HepG2 (cell line): ENCODE measurements at regions not wholly inside any gene's neighbourhood (a gene's known extent, or its start where the extent isn't known, plus 50 kb on each side); places are given as distances from the start of the nearest gene placed in this dataset.

Experiments used
- ATAC-seq: fragments of 200-7000 bp; cut with Tn5 transposase; 3 replicates; pipeline ENCODE4 v1.9.1; 2020; ENCODE audit warnings: mild to moderate bottlenecking, moderate library complexity
- BruUV-seq: library from RNA; stranded (reverse); fragments of 400-500 nt; replicated peaks from 2 replicates; lab custom pipeline; 2021; lab: Mats Ljungman, UMichigan
- CTCF ChIA-PET: fragments of 300-600 bp; formaldehyde crosslinking; extraction: SDS; loops from one replicate; lab custom pipeline; 2021; ENCODE audit warnings: low total read pairs, inconsistent platforms, low intra/inter-chr PET ratio; lab: Yijun Ruan, JAX
- POLR2A ChIA-PET: fragments of 350-600 bp; sonication (Branson Sonifier 250); formaldehyde crosslinking; loops from one replicate; lab custom pipeline; 2020; ENCODE audit warnings: antibody characterized with exemption, inconsistent platforms; lab: Yijun Ruan, JAX
- DNase-seq: peaks from one replicate; pipeline ENCODE4 v3.0.0-alpha.2; 2015; ENCODE audit warnings: low spot score
- FAIRE-seq: peaks from 3 replicates; lab custom pipeline; 2011; peaks lifted over from hg19 to GRCh38; lab: Jason Lieb, UNC
- H2AFZ ChIP-seq: one replicate; pipeline ENCODE4 v1.6.1; 2011; ENCODE audit warnings: low read length, inconsistent platforms
- H3K27ac ChIP-seq: fragments of 300-600 bp; 3 replicates; pipeline ENCODE4 v1.8.0; 2011; ENCODE audit warnings: mixed run types, mild to moderate bottlenecking, mixed read lengths, low read length, inconsistent platforms; ENCODE audit not compliant: insufficient read depth; ENCODE audit errors: extremely low read length
- H3K27me3 ChIP-seq, 2 experiments: fragments of 200-600 bp in 1 of 2; 2 replicates in 1 of 2; 3 replicates in 1 of 2; pipeline versions ENCODE4 v1.6.0 to v1.8.0; 2011; ENCODE audit warnings: low read length in 2 of 2, mild to moderate bottlenecking in 2 of 2, moderate library complexity in 2 of 2, inconsistent platforms in 1 of 2; ENCODE audit not compliant: insufficient read depth in 2 of 2, control insufficient read depth in 1 of 2
- H3K36me3 ChIP-seq, 2 experiments: fragments of 200-600 bp in 1 of 2; replicated peaks in 1 of 2; 2 replicates in 1 of 2; 3 replicates in 1 of 2; pipeline versions ENCODE4 v1.5.1 to v1.8.0; 2011; ENCODE audit warnings: low read length in 2 of 2, inconsistent platforms in 1 of 2; ENCODE audit not compliant: insufficient read depth in 2 of 2, control insufficient read depth in 1 of 2
- H3K4me1 ChIP-seq: 2 replicates; pipeline ENCODE4 v1.5.1; 2012; ENCODE audit warnings: low read length, inconsistent platforms; ENCODE audit not compliant: insufficient read depth
- H3K4me2 ChIP-seq: 2 replicates; pipeline ENCODE4 v1.6.0; 2011; ENCODE audit warnings: low read depth, low read length, inconsistent platforms
- H3K4me3 ChIP-seq, 3 experiments: fragments of 200-600 bp in 1 of 3; sonication (generic), shearing (Covaris generic) in 1 of 3; replicated peaks in 1 of 3; 2 replicates each; pipeline ENCODE4 v1.5.1; 2011 to 2016; ENCODE audit warnings: low read length in 3 of 3, inconsistent platforms in 2 of 3, low read depth in 2 of 3, mild to moderate bottlenecking in 2 of 3, control low read depth in 1 of 3, mixed read lengths in 1 of 3; ENCODE audit not compliant: insufficient read depth in 1 of 3
- H3K79me2 ChIP-seq: one replicate; pipeline ENCODE4 v1.6.1; 2011; ENCODE audit warnings: low read length, inconsistent platforms; ENCODE audit not compliant: insufficient read depth
- H3K9ac ChIP-seq: 2 replicates; pipeline ENCODE4 v1.6.0; 2011; ENCODE audit warnings: mild to moderate bottlenecking, low read depth, low read length, inconsistent platforms; ENCODE audit not compliant: insufficient read depth
- H3K9me3 ChIP-seq: 2 replicates; pipeline ENCODE4 v1.5.1; 2012; ENCODE audit warnings: mild to moderate bottlenecking, low read length
- H4K20me1 ChIP-seq: 2 replicates; pipeline ENCODE4 v1.6.0; 2011; ENCODE audit warnings: inconsistent platforms, mild to moderate bottlenecking, low read length, moderate library complexity; ENCODE audit not compliant: insufficient read depth
- FOXJ3 ChIP-seq: sonication (generic); formaldehyde crosslinking; IDR thresholded peaks from 2 replicates; pipeline ENCODE4 v1.4.0; 2020; ENCODE audit warnings: missing genetic modification reagents, mild to moderate bottlenecking, borderline replicate concordance
- GTF3A ChIP-seq: sonication (generic); formaldehyde crosslinking; conservative IDR thresholded peaks from 2 replicates; pipeline ENCODE4 v1.4.0; 2020; ENCODE audit warnings: mild to moderate bottlenecking, missing genetic modification reagents
- IKZF4 ChIP-seq: sonication (generic); formaldehyde crosslinking; IDR thresholded peaks from 2 replicates; pipeline ENCODE4 v1.5.1; 2020; ENCODE audit warnings: borderline replicate concordance, mild to moderate bottlenecking, low read depth, missing genetic modification reagents; ENCODE audit errors: not compliant biosample characterization
- MAFF ChIP-seq: IDR thresholded peaks from 2 replicates; pipeline ENCODE4 v1.6.1; 2011; ENCODE audit warnings: low read depth, low read length, improper control_type of control experiment
- MYC ChIP-seq: sonication (generic); formaldehyde crosslinking; IDR thresholded peaks from 2 replicates; pipeline ENCODE4 v1.9.0; 2021; ENCODE audit warnings: missing genetic modification reagents, borderline replicate concordance
- SALL1 ChIP-seq: sonication (generic); formaldehyde crosslinking; IDR thresholded peaks from 2 replicates; pipeline ENCODE4 v1.8.0; 2022; ENCODE audit warnings: mild to moderate bottlenecking, missing genetic modification reagents
- SOX6 ChIP-seq, 2 experiments: fragments of 450-650 bp in 1 of 2; sonication (generic) in 1 of 2; formaldehyde crosslinking in 1 of 2; IDR thresholded peaks; 2 replicates each; pipeline versions ENCODE4 v1.4.0 to v1.6.1; 2017 to 2020; ENCODE audit warnings: antibody characterized with exemption in 1 of 2, mild to moderate bottlenecking in 1 of 2, missing genetic modification reagents in 1 of 2
- SP4 ChIP-seq: sonication (generic); formaldehyde crosslinking; IDR thresholded peaks from 2 replicates; pipeline ENCODE4 v1.8.1; 2023; ENCODE audit warnings: mild to moderate bottlenecking, missing genetic modification reagents
- TRIM24 ChIP-seq: sonication (generic); formaldehyde crosslinking; IDR thresholded peaks from 2 replicates; pipeline ENCODE4 v1.8.0; 2022; ENCODE audit warnings: mild to moderate bottlenecking, missing genetic modification reagents
- ZC3H4 ChIP-seq: sonication (generic); formaldehyde crosslinking; IDR thresholded peaks from 2 replicates; pipeline ENCODE4 v1.4.0; 2020; ENCODE audit warnings: missing genetic modification reagents, borderline replicate concordance
- ZNF138 ChIP-seq: sonication (generic); formaldehyde crosslinking; IDR thresholded peaks from 2 replicates; pipeline ENCODE4 v1.5.0; 2020; ENCODE audit warnings: mild to moderate bottlenecking, low read depth, missing genetic modification reagents
- ZNF160 ChIP-seq: sonication (generic); formaldehyde crosslinking; IDR thresholded peaks from 2 replicates; pipeline ENCODE4 v1.8.0; 2022; ENCODE audit warnings: mild to moderate bottlenecking, inconsistent platforms, missing genetic modification reagents
- ZNF354B ChIP-seq: sonication (generic); formaldehyde crosslinking; IDR thresholded peaks from 2 replicates; pipeline ENCODE4 v1.8.0; 2022; ENCODE audit warnings: mild to moderate bottlenecking, missing genetic modification reagents
- ZNF577 ChIP-seq: sonication (generic); formaldehyde crosslinking; IDR thresholded peaks from 2 replicates; pipeline ENCODE4 v1.4.0; 2020; ENCODE audit warnings: mild to moderate bottlenecking, low read depth, missing genetic modification reagents, borderline replicate concordance
- WGBS: methylation state at CpG from one replicate; pipeline ENCODE4 v1.1.6; 2017; ENCODE audit warnings: low lambda C conversion rate; 5-methylcytosine and 5-hydroxymethylcytosine counted together
- in situ Hi-C: cut with HindIII; loops from 2 replicates; pipeline ENCODE4 v1.10.0; 2017; ENCODE audit warnings: low pct_unique_long_range_greater_than_20kb; ENCODE audit not compliant: extremely low pct_ligation_motif_present
- intact Hi-C: fragments of 100-400 bp; cut with micrococcal nuclease; formaldehyde crosslinking; loops from one replicate; pipeline ENCODE4 v1.10.0; 2022; ENCODE audit not compliant: unreplicated experiment
- TF ChIP-seq, protein P1 (sequence below): sonication (generic); formaldehyde crosslinking; IDR thresholded peaks from 2 replicates; pipeline ENCODE4 v1.4.0; 2020; ENCODE audit warnings: mild to moderate bottlenecking, missing genetic modification reagents
- TF ChIP-seq, protein P2 (sequence below): IDR thresholded peaks from 2 replicates; pipeline ENCODE4 v1.6.1; 2016; ENCODE audit warnings: missing compliant biosample characterization, missing genetic modification reagents, borderline replicate concordance

DNA sequence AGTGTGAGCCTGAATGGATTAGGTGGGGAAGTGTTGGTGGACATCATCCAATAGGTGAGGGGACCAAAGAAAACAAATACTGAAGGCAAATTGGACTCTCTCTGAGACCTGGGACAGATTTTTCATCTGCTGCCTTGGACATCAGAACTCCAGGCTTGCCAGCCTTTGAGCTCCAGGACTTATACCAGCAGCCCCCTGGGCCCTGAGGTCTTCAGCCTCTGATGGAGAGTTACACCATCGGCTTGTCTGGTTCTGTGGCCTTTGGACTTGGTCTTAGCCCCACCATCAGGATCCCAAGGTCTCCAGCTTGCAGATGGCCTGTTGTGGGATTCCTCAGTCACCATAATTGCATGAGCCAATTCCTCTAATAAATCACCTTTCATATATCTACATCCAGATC is 80.8 kb upstream of the SLC8A3 start:
- Histone ChIP-seq H3K36me3 (no peaks in the 10 kb centered on the region), H3K4me1 (no peaks in the 10 kb centered on the region), H4K20me1 (no peaks in the 10 kb centered on the region), H3K79me2 (no peaks in the 10 kb centered on the region), H2AFZ (no peak overlapping the region), H3K9me3 (no peaks in the 10 kb centered on the region), H3K4me3 (no peak overlapping the region), H3K4me2 (no peak overlapping the region), H3K27ac (no peak overlapping the region), H3K9ac (no peak overlapping the region), H3K27me3 (no peaks in the 10 kb centered on the region)
- ATAC-seq (no peak), DNase-seq (no peak), FAIRE-seq (no peak)
- BruUV-seq: no TSS peak
- in situ Hi-C loops: no loop called here
- ChIA-PET POLR2A (no interaction called here), CTCF (no interaction called here)
- WGBS: 0% methylated on average over 1 of the region's 1 CpG
- intact Hi-C loops: no loop called here
- TF ChIP-seq SALL1: no peak
- TF ChIP-seq SP4: no peak
- TF ChIP-seq IKZF4: no peak
- no peak for TF ChIP-seq GTF3A (CRISPR knock-in tag)
- no peak for TF ChIP-seq MYC (CRISPR knock-in tag)
- no peak for TF ChIP-seq ZNF354B (CRISPR knock-in tag)
- TF ChIP-seq SOX6 (IDR thresholded peaks at IDR 0.05): no peak
- no peak for TF ChIP-seq SOX6 (CRISPR knock-in tag; IDR thresholded peaks at IDR 0.05)
- TF ChIP-seq ZNF138 (CRISPR knock-in tag): no peak
- TF ChIP-seq FOXJ3: no peak
- no peak for TF ChIP-seq ZNF577
- no peak for TF ChIP-seq ZNF160 (CRISPR knock-in tag)
- TF ChIP-seq ZC3H4 (CRISPR knock-in tag): no peak
- no peak for TF ChIP-seq MAFF
- TF ChIP-seq, protein P1, sequence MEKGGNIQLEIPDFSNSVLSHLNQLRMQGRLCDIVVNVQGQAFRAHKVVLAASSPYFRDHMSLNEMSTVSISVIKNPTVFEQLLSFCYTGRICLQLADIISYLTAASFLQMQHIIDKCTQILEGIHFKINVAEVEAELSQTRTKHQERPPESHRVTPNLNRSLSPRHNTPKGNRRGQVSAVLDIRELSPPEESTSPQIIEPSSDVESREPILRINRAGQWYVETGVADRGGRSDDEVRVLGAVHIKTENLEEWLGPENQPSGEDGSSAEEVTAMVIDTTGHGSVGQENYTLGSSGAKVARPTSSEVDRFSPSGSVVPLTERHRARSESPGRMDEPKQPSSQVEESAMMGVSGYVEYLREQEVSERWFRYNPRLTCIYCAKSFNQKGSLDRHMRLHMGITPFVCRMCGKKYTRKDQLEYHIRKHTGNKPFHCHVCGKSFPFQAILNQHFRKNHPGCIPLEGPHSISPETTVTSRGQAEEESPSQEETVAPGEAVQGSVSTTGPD (CRISPR knock-in tag): no peak
- TF ChIP-seq, protein P2, sequence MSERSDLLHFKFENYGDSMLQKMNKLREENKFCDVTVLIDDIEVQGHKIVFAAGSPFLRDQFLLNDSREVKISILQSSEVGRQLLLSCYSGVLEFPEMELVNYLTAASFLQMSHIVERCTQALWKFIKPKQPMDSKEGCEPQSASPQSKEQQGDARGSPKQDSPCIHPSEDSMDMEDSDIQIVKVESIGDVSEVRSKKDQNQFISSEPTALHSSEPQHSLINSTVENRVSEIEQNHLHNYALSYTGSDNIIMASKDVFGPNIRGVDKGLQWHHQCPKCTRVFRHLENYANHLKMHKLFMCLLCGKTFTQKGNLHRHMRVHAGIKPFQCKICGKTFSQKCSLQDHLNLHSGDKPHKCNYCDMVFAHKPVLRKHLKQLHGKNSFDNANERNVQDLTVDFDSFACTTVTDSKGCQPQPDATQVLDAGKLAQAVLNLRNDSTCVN (CRISPR knock-in tag): no peak
- TF ChIP-seq TRIM24: no peak
